AG09319 (cell line): ENCODE measurements at regions not wholly inside any gene's neighbourhood (a gene's known extent, or its start where the extent isn't known, plus 50 kb on each side); places are given as distances from the start of the nearest gene placed in this dataset.

ENCODE experiments used
- DNase-seq: peaks from one replicate; pipeline ENCODE4 v3.0.0-alpha.2; 2010; ENCODE audit warnings: low read depth; ENCODE audit errors: extremely low read depth
- TF ChIP-seq, protein P1 (sequence below): IDR thresholded peaks from 2 replicates; pipeline ENCODE4 v1.5.1; 2011; ENCODE audit warnings: low read depth, mild to moderate bottlenecking, inconsistent platforms, low read length, moderate library complexity

DNA sequence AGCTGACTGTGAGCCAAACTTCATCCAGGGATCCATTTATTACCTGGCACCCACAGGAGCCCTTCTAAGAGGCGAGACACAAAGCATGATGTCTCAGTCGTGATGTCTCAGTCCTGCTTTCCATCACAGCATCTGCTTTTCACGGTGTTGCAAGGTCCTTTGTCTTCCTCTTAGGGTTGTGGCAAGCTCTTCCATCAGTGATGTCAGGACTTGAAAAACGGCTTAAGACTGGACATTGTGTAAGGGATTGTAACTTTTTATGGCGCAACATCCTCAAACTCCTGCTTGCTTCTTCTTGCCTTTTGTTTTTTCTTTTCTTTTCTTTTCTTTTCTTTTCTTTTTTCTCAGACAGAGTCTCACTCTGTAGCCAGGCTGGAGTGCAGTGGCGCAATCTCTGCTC is 586.5 kb upstream of the TMEM132C start:
- TF ChIP-seq, protein P1, sequence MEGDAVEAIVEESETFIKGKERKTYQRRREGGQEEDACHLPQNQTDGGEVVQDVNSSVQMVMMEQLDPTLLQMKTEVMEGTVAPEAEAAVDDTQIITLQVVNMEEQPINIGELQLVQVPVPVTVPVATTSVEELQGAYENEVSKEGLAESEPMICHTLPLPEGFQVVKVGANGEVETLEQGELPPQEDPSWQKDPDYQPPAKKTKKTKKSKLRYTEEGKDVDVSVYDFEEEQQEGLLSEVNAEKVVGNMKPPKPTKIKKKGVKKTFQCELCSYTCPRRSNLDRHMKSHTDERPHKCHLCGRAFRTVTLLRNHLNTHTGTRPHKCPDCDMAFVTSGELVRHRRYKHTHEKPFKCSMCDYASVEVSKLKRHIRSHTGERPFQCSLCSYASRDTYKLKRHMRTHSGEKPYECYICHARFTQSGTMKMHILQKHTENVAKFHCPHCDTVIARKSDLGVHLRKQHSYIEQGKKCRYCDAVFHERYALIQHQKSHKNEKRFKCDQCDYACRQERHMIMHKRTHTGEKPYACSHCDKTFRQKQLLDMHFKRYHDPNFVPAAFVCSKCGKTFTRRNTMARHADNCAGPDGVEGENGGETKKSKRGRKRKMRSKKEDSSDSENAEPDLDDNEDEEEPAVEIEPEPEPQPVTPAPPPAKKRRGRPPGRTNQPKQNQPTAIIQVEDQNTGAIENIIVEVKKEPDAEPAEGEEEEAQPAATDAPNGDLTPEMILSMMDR = no peak
- no peak for DNase-seq

DNA sequence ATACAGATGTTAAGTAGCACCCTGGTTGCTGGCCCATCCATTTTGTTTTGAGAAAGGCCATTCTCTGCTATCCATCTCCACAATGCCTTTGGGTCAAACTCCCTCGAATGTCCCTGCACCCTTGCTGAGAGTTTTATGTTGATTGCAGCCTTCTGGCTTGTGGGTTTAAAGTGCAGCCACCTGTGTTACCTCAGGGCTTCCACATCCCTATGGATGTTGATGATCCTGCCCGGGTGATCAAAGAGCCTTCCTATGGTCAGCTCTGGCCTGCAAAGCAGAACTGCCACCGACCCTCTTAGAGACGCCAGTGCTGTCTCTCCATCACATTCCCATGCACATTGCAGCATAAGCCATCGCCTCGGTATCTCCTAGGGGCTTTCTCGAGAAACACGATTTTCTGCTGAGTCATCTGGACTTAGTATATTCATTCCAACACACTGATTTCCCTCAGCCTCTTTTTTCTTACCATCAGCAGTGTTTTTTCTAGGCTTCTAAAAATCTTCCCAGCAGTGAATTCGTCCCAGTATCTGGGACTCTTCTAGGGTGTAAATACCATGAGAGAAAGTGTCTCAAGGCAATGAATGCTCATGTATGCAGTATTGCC is 585.7 kb upstream of the TMEM132C start:
- DNase-seq = no peak
- TF ChIP-seq, protein P1 = no peak

DNA sequence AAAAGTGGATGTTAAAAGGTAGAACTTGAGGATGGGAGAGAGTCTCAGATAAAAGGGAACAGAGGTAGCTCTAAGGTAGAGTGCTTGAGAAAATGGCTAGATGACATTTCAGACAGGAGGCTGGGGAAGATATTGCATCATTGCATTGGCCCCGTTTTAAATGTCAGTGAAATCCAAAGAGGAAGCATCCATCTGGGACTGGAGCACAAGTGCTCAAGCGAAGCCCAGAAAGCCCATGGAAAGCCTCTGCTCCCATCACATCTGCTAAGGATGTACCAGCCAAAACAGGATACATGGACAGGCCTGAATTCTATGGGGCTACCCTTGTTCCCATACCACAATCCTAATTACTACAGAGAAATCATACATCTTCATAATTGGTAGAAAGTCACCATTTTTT is 581.5 kb upstream of the TMEM132C start:
- TF ChIP-seq, protein P1 = no peak
- DNase-seq = no peak

DNA sequence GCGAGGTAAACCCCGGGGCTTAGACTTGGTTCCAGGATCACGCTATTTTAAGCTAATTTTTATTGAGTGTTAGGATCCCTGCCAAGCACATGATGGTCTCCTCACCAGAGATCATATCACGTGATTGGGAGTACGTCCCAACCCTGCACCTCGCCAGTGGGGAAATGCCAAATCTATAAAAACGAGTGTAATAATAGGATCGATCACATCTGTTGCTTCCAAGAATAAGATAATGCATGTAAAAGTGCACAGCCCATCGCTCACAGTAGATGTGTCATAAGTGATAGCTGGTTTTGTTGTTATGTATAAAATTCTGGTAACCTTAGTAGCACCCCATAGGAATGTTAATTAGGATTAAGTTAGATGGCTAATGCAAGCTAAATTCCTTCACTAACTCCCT is 581.0 kb upstream of the TMEM132C start:
- TF ChIP-seq, protein P1 = no peak
- no peak for DNase-seq

DNA sequence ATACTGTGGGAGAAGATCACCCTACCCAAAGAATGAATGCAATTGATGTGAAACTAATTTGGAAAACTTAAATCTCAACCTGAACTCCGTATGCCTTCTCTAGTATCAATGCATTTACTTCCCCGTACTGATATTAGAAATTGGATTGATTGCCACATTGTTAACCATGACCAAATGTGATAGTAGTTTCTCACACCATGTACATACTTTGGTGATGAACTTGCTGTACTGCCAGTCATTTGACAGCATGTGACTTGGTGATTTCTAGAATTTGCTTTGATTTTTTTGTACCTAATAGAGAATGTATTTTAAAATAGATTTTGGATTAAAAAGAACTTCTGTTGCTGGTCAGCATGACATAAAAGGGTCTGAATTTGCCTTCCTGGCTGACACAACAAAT is 579.8 kb upstream of the TMEM132C start:
- no peak for DNase-seq
- TF ChIP-seq, protein P1 = no peak

DNA sequence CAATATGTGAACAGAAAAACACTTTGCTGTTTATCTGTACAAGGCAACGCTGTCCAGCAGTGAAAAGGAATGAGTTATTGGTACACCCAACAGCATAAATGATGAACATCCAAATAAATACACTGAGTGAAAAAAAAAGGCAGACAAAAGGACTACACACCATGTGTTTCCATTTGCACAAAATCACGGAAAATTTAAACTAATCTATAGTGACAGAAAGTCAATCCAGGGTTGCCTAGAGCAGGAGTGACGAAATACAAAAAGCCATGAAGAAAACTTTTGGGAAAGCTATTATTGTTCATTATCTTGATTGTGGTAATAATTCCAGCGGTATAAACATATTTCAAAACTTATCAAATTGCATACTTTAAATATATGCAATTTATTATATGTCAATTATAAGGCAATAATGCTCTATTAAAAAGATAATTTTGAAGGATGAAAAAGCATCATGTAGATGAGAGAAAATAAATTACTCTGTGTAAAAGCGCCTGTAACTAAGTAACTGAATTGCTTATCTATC is 578.0 kb upstream of the TMEM132C start:
- TF ChIP-seq, protein P1 = no peak
- no peak for DNase-seq

DNA sequence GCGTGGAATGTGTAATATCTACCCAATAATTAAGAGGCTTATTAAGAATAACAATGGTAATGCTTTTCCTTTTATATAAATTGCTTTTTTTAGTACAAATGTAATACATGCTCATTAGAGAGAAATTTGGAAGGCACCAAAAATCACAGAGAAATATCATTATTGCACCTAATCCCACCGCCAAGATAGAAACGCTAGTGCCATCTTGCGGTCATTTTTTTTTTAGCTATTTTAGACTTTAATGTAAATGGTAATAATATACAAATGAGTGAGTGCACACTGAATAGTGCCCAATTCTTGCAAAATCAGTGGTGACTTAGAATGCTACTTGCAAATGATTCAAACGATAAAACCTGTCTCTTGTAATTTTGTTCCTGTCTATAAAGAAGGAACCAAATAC is 576.8 kb upstream of the TMEM132C start:
- DNase-seq = no peak
- TF ChIP-seq, protein P1 = peak; percentile 6; the same call in 1 of the 2 replicates
